ENCODE measurements at regions not wholly inside any gene's neighbourhood (a gene's known extent, or its start where the extent isn't known, plus 50 kb on each side); places are given as distances from the start of the nearest gene placed in this dataset.

GRCh38 chr9:126207256-126207655 is 119.4 kb upstream of the MVB12B start:
- TF ChIP-seq POLR2A (IDR thresholded peaks at IDR 0.05): no peak
- TF ChIP-seq, protein P1, sequence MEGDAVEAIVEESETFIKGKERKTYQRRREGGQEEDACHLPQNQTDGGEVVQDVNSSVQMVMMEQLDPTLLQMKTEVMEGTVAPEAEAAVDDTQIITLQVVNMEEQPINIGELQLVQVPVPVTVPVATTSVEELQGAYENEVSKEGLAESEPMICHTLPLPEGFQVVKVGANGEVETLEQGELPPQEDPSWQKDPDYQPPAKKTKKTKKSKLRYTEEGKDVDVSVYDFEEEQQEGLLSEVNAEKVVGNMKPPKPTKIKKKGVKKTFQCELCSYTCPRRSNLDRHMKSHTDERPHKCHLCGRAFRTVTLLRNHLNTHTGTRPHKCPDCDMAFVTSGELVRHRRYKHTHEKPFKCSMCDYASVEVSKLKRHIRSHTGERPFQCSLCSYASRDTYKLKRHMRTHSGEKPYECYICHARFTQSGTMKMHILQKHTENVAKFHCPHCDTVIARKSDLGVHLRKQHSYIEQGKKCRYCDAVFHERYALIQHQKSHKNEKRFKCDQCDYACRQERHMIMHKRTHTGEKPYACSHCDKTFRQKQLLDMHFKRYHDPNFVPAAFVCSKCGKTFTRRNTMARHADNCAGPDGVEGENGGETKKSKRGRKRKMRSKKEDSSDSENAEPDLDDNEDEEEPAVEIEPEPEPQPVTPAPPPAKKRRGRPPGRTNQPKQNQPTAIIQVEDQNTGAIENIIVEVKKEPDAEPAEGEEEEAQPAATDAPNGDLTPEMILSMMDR (IDR thresholded peaks at IDR 0.05): no peak
